NB4 (cell line): ENCODE measurements at regions not wholly inside any gene's neighbourhood (a gene's known extent, or its start where the extent isn't known, plus 50 kb on each side); places are given as distances from the start of the nearest gene placed in this dataset.

Experiments
- DNase-seq: peaks from one replicate; pipeline ENCODE4 v3.0.0; 2010; ENCODE audit warnings: low read depth
- H3K4me3 ChIP-seq: one replicate; pipeline ENCODE4 v1.5.1; 2011; ENCODE audit warnings: mild to moderate bottlenecking, low read depth, low read length, moderate library complexity
- CTCF ChIP-seq: IDR thresholded peaks from one replicate; pipeline ENCODE4 v1.5.1; 2012; ENCODE audit warnings: low read depth, low read length
- MAX ChIP-seq: IDR thresholded peaks from 2 replicates; pipeline ENCODE4 v1.6.1; 2011; ENCODE audit warnings: low read depth, low read length
- MYC ChIP-seq: IDR thresholded peaks from 2 replicates; pipeline ENCODE4 v1.6.1; 2011; ENCODE audit warnings: low read depth, low read length
- POLR2A ChIP-seq: IDR thresholded peaks from 2 replicates; pipeline ENCODE4 v1.6.1; 2011; ENCODE audit warnings: mild to moderate bottlenecking; ENCODE audit not compliant: insufficient read length; ENCODE audit errors: extremely low read depth

- TF ChIP-seq MAX (no peak), MYC (no peak)
- peak; percentile 69 for DNase-seq
These were observed 270.7 kb downstream of the ETS1 start for GRCh38 chr11:128316541-128317227.

GRCh38 chr11:128315933-128316332 is 271.4 kb downstream of the ETS1 start:
- TF ChIP-seq MAX (no peak), CTCF (no peak), MYC (no peak), POLR2A (no peak)
- no peak overlapping the region for H3K4me3 ChIP-seq
- DNase-seq: peak; percentile 51

More at GRCh38 chr11:128316541-128317227, 270.7 kb downstream of the ETS1 start:
- H3K4me3 ChIP-seq: no peak overlapping the region

- no peak for DNase-seq
- no peak overlapping the region for H3K4me3 ChIP-seq
- TF ChIP-seq POLR2A (no peak), MAX (no peak), CTCF (no peak), MYC (no peak)
These were observed 273.4 kb downstream of the ETS1 start for GRCh38 chr11:128313931-128314330.

- TF ChIP-seq MAX (no peak), CTCF (no peak), MYC (no peak), POLR2A (no peak)
- H3K4me3 ChIP-seq: no peak overlapping the region
- DNase-seq: no peak
These were observed 275.3 kb downstream of the ETS1 start for GRCh38 chr11:128311742-128312719.

GRCh38 chr11:128310676-128311445 is 276.5 kb downstream of the ETS1 start:
- TF ChIP-seq POLR2A: no peak
- no peak for TF ChIP-seq MYC
- TF ChIP-seq CTCF: no peak
- no peak for TF ChIP-seq MAX
- H3K4me3 ChIP-seq: no peak overlapping the region
- DNase-seq: no peak
